ENCODE measurements at regions not wholly inside any gene's neighbourhood (a gene's known extent, or its start where the extent isn't known, plus 50 kb on each side); places are given as distances from the start of the nearest gene placed in this dataset.

GRCh38 chr18:37987901-37988300 lies 422.3 kb upstream of the CELF4 start:
- TF ChIP-seq EP300 (IDR thresholded peaks at IDR 0.05), result no peak
- no peak for TF ChIP-seq CTCF (IDR thresholded peaks at IDR 0.05)
